H1 (cell line): ENCODE measurements at regions not wholly inside any gene's neighbourhood (a gene's known extent, or its start where the extent isn't known, plus 50 kb on each side); places are given as distances from the start of the nearest gene placed in this dataset.

Experiments used
- CTCF ChIA-PET: fragments of 300-600 bp; sonication (Branson Sonifier 250); formaldehyde crosslinking; loops from one replicate; lab custom pipeline; 2021; ENCODE audit not compliant: partially characterized antibody; lab: Charles Lee
- POLR2A ChIA-PET: fragments of 300-600 bp; sonication (Branson Sonifier 250); formaldehyde crosslinking; loops from one replicate; lab custom pipeline; 2021; ENCODE audit warnings: inconsistent platforms; ENCODE audit not compliant: partially characterized antibody; lab: Charles Lee
- DNase-seq, 2 experiments: peaks; one replicate each; pipeline versions ENCODE4 v3.0.0 to v3.0.0-alpha.2; 2010 to 2022; ENCODE audit warnings: low spot score in 2 of 2, low read depth in 1 of 2, mixed read lengths in 1 of 2
- FAIRE-seq: peaks from 2 replicates; lab custom pipeline; 2011; peaks lifted over from hg19 to GRCh38; lab: Jason Lieb, UNC
- H2AFZ ChIP-seq: 2 replicates; pipeline ENCODE4 v1.8.1; 2012; ENCODE audit warnings: low read length, inconsistent platforms
- H2AK5ac ChIP-seq: 2 replicates; pipeline ENCODE4 v1.6.1; 2013; ENCODE audit warnings: low read depth, low read length
- H2BK120ac ChIP-seq: replicated peaks from 2 replicates; pipeline ENCODE3; 2013; ENCODE audit warnings: low read depth, low read length, inconsistent platforms
- H2BK12ac ChIP-seq: 2 replicates; pipeline ENCODE4 v1.6.1; 2013; ENCODE audit warnings: low read depth, low read length
- H2BK15ac ChIP-seq: 2 replicates; pipeline ENCODE4 v1.6.1; 2013; ENCODE audit warnings: low read length
- H2BK20ac ChIP-seq: 2 replicates; pipeline ENCODE4 v1.6.1; 2013; ENCODE audit warnings: low read length
- H2BK5ac ChIP-seq: 2 replicates; pipeline ENCODE4 v1.6.1; 2013; ENCODE audit warnings: low read depth, low read length
- H3K14ac ChIP-seq: 2 replicates; pipeline ENCODE4 v1.6.1; 2013; ENCODE audit warnings: inconsistent platforms; ENCODE audit not compliant: insufficient read length
- H3K18ac ChIP-seq: 2 replicates; pipeline ENCODE4 v1.6.1; 2013; ENCODE audit warnings: low read length; ENCODE audit errors: extremely low read depth
- H3K23ac ChIP-seq: 2 replicates; pipeline ENCODE4 v1.6.1; 2013; ENCODE audit warnings: inconsistent platforms; ENCODE audit not compliant: insufficient read length
- H3K23me2 ChIP-seq: 2 replicates; pipeline ENCODE4 v1.6.1; 2013; ENCODE audit warnings: low read depth, low read length
- H3K27ac ChIP-seq: 2 replicates; pipeline ENCODE4 v1.6.1; 2011; ENCODE audit warnings: low read depth, low read length, inconsistent platforms
- H3K27me3 ChIP-seq, 4 experiments: replicated peaks in 1 of 4; 1 replicate in 1 of 4; 2 replicates in 3 of 4; pipeline versions ENCODE4 v1.6.1 to v1.8.1; 2011 to 2013; ENCODE audit warnings: low read length in 3 of 4, mild to moderate bottlenecking in 3 of 4, inconsistent platforms in 2 of 4, mixed read lengths in 2 of 4, moderate library complexity in 1 of 4; ENCODE audit not compliant: control insufficient read depth in 3 of 4, insufficient read depth in 3 of 4; ENCODE audit errors: extremely low read depth in 1 of 4
- H3K36me3 ChIP-seq, 4 experiments: 2 replicates each; pipeline versions ENCODE4 v1.6.1 to v1.8.1; 2011 to 2013; ENCODE audit warnings: mild to moderate bottlenecking in 4 of 4, low read length in 3 of 4, moderate library complexity in 2 of 4, control low read depth in 1 of 4, inconsistent platforms in 1 of 4; ENCODE audit not compliant: insufficient read depth in 4 of 4, control insufficient read depth in 2 of 4
- H3K4ac ChIP-seq: replicated peaks from 2 replicates; pipeline ENCODE3; 2013; ENCODE audit warnings: low read length, low read depth, mixed read lengths, inconsistent platforms; ENCODE audit not compliant: insufficient read length
- H3K4me1 ChIP-seq, 4 experiments: replicated peaks in 1 of 4; 1 replicate in 1 of 4; 2 replicates in 3 of 4; pipeline versions ENCODE4 v1.6.1 to v1.8.1; 2011 to 2013; ENCODE audit warnings: low read length in 3 of 4, inconsistent platforms in 2 of 4, mixed read lengths in 1 of 4; ENCODE audit not compliant: insufficient read depth in 4 of 4, control insufficient read depth in 3 of 4
- H3K4me2 ChIP-seq, 2 experiments: 2 replicates each; pipeline versions ENCODE4 v1.6.1 to v1.8.1; 2011 to 2013; ENCODE audit warnings: low read depth in 2 of 2, low read length in 2 of 2, control low read depth in 1 of 2, inconsistent platforms in 1 of 2, mild to moderate bottlenecking in 1 of 2; ENCODE audit not compliant: insufficient read depth in 1 of 2
- H3K4me3 ChIP-seq, 4 experiments: fragments of 200-600, 300-600 bp in 1 of 4; sonication (generic), shearing (Covaris generic), sonication (Bioruptor Twin) in 1 of 4; 2 replicates each; pipeline versions ENCODE4 v1.5.1 to v1.8.1; 2011 to 2016; ENCODE audit warnings: low read length in 4 of 4, low read depth in 3 of 4, control low read depth in 2 of 4, inconsistent platforms in 2 of 4, mild to moderate bottlenecking in 2 of 4, mixed read lengths in 1 of 4, moderate library complexity in 1 of 4; ENCODE audit not compliant: insufficient read depth in 2 of 4; ENCODE audit errors: extremely low read depth in 1 of 4
- H3K56ac ChIP-seq: replicated peaks from 2 replicates; pipeline ENCODE3; 2013; ENCODE audit warnings: low read depth, mild to moderate bottlenecking, mixed read lengths, low read length, inconsistent platforms; ENCODE audit not compliant: insufficient read length
- H3K79me1 ChIP-seq: 2 replicates; pipeline ENCODE4 v1.6.1; 2013; ENCODE audit warnings: low read depth, low read length, control low read depth
- H3K79me2 ChIP-seq, 2 experiments: 2 replicates each; pipeline versions ENCODE4 v1.6.1 to v1.8.1; 2012 to 2013; ENCODE audit warnings: low read length in 2 of 2, mild to moderate bottlenecking in 2 of 2, inconsistent platforms in 1 of 2; ENCODE audit not compliant: insufficient read depth in 2 of 2, control insufficient read depth in 1 of 2
- H3K9ac ChIP-seq, 4 experiments: replicated peaks in 1 of 4; 1 replicate in 1 of 4; 2 replicates in 3 of 4; pipeline versions ENCODE4 v1.6.1 to v1.8.1; 2011 to 2013; ENCODE audit warnings: low read depth in 3 of 4, low read length in 3 of 4, control low read depth in 2 of 4, mild to moderate bottlenecking in 2 of 4, moderate library complexity in 2 of 4, inconsistent platforms in 1 of 4; ENCODE audit errors: extremely low read depth in 1 of 4
- H3K9me3 ChIP-seq, 2 experiments: 2 replicates each; pipeline versions ENCODE4 v1.6.1 to v1.8.1; 2012 to 2013; ENCODE audit warnings: mild to moderate bottlenecking in 2 of 2, moderate library complexity in 2 of 2, control low read depth in 1 of 2, inconsistent platforms in 1 of 2, low read depth in 1 of 2, low read length in 1 of 2, mixed read lengths in 1 of 2; ENCODE audit not compliant: insufficient read depth in 2 of 2
- H4K20me1 ChIP-seq, 2 experiments: replicated peaks in 1 of 2; 2 replicates each; pipeline versions ENCODE3 to v1.8.1; 2011 to 2013; ENCODE audit warnings: inconsistent platforms in 2 of 2, low read length in 2 of 2, mild to moderate bottlenecking in 1 of 2; ENCODE audit not compliant: insufficient read depth in 2 of 2, control insufficient read depth in 1 of 2
- H4K5ac ChIP-seq: 2 replicates; pipeline ENCODE4 v1.6.1; 2013; ENCODE audit warnings: low read length, low read depth, mixed read lengths, inconsistent platforms; ENCODE audit not compliant: insufficient read length
- H4K8ac ChIP-seq: 2 replicates; pipeline ENCODE4 v1.8.0; 2013; ENCODE audit warnings: mild to moderate bottlenecking, moderate library complexity, low read length, inconsistent platforms; ENCODE audit not compliant: insufficient read depth; ENCODE audit errors: extremely low read depth
- H4K91ac ChIP-seq: replicated peaks from 2 replicates; pipeline ENCODE3; 2013; ENCODE audit warnings: low read length, mixed read lengths, inconsistent platforms; ENCODE audit not compliant: insufficient read length
- CBX5 ChIP-seq: fragments of 300-800, 300-1000 bp; sonication (generic); IDR thresholded peaks from 2 replicates; pipeline ENCODE4 v1.7.1; 2016; ENCODE audit warnings: antibody characterized with exemption, low read length, low read depth
- CHD1 ChIP-seq: IDR thresholded peaks from 2 replicates; pipeline ENCODE4 v1.6.1; 2012; ENCODE audit warnings: low read depth, low read length, improper control_type of control experiment
- EGR1 ChIP-seq: IDR thresholded peaks from 2 replicates; pipeline ENCODE4 v1.6.1; 2011; ENCODE audit warnings: low read depth, low read length, borderline replicate concordance
- EP300 ChIP-seq, 2 experiments: IDR thresholded peaks; 1 replicate in 1 of 2; 2 replicates in 1 of 2; pipeline ENCODE4 v1.6.1; 2011 to 2012; ENCODE audit warnings: low read depth in 2 of 2, low read length in 2 of 2, mild to moderate bottlenecking in 2 of 2, borderline replicate concordance in 1 of 2, inconsistent platforms in 1 of 2, moderate library complexity in 1 of 2
- EZH2 ChIP-seq: fragments of 200-600 bp; sonication (generic); IDR thresholded peaks from 2 replicates; pipeline ENCODE4 v1.7.1; 2012; ENCODE audit warnings: low read depth, mild to moderate bottlenecking, moderate library complexity, low read length, inconsistent platforms; ENCODE audit not compliant: severe bottlenecking
- HDAC6 ChIP-seq: IDR thresholded peaks from one replicate; pipeline ENCODE4 v1.7.1; 2012; ENCODE audit warnings: low read depth, mild to moderate bottlenecking, inconsistent platforms, low read length, moderate library complexity
- RBBP5 ChIP-seq: IDR thresholded peaks from 2 replicates; pipeline ENCODE4 v1.7.1; 2012; ENCODE audit warnings: low read depth, mild to moderate bottlenecking, inconsistent platforms, low read length, moderate library complexity, borderline replicate concordance
- SP1 ChIP-seq: IDR thresholded peaks from 2 replicates; pipeline ENCODE4 v1.6.1; 2011; ENCODE audit warnings: low read depth, low read length
- TCF12 ChIP-seq: IDR thresholded peaks from 2 replicates; pipeline ENCODE4 v1.6.1; 2011; ENCODE audit warnings: low read depth, mild to moderate bottlenecking, low read length
- WGBS, 2 experiments: shearing (Covaris generic) in 1 of 2; methylation state at CpG; one replicate each; pipeline versions ENCODE4 v1.1.6 to v1.1.7; 2013 to 2015; ENCODE audit warnings: low lambda C conversion rate in 2 of 2, mixed read lengths in 2 of 2, inconsistent platforms in 1 of 2, low coverage in 1 of 2, missing lambda C conversion rate in 1 of 2; ENCODE audit not compliant: insufficient replicate concordance in 2 of 2, insufficient coverage in 1 of 2, insufficient read length in 1 of 2; ENCODE audit errors: extremely low coverage in 1 of 2, missing lambda C conversion rate in 1 of 2; 5-methylcytosine and 5-hydroxymethylcytosine counted together
- TF ChIP-seq, protein P1 (sequence below), 3 experiments: IDR thresholded peaks; 1 replicate in 2 of 3; 2 replicates in 1 of 3; pipeline versions ENCODE4 v1.5.1 to v1.6.1; 2011; ENCODE audit warnings: low read length in 3 of 3, mild to moderate bottlenecking in 3 of 3, inconsistent platforms in 2 of 3, low read depth in 1 of 3, moderate library complexity in 1 of 3; ENCODE audit not compliant: insufficient read depth in 1 of 3; ENCODE audit errors: control extremely low read depth in 1 of 3
- TF ChIP-seq, protein P2 (sequence below): IDR thresholded peaks from 2 replicates; pipeline ENCODE4 v1.6.1; 2012; ENCODE audit warnings: inconsistent platforms

DNA sequence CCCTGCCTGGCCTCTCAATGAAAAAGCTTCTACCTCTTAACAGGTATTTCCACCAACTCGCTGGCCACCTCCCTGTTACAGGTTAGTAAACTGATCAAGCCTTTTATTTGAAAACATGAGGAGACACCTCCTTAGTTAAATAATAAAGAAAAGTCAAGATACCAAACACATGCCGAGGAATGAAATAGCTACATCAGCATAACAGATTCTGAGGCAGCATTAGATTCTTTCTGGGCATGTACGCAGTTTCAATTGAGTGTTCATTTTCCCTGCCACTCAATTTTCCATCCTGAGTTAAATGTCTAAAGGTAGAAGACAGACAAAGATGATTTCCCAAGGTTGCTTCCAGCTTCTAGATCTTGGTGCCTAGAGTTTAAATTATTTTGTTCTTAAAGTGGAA lies 250.5 kb upstream of the LRTM1 start:
- Histone ChIP-seq H3K56ac (no peak overlapping the region), H3K4ac (no peak overlapping the region), H3K4me3 (no peak overlapping the region), H3K18ac (no peak overlapping the region), H3K4me1 (peaks cover 0 to 3% (median 0%) of the 10 kb centered on the region in 4 experiments; a peak in 1 of 7 replicates), H3K27ac (no peak overlapping the region), H2BK120ac (no peak overlapping the region), H3K36me3 (no peaks in the 10 kb centered on the region), H4K91ac (no peak overlapping the region), H4K8ac (no peak overlapping the region), H2BK15ac (no peak overlapping the region), H3K14ac (no peak overlapping the region), H3K27me3 (peaks cover 0 to 1% (median 0%) of the 10 kb centered on the region in 4 experiments; a peak in 1 of 7 replicates), H2BK5ac (no peak overlapping the region), H4K20me1 (no peaks in the 10 kb centered on the region), H3K23me2 (no peaks in the 10 kb centered on the region), H3K9me3 (no peaks in the 10 kb centered on the region), H3K79me2 (no peaks in the 10 kb centered on the region), H3K9ac (no peak overlapping the region), H3K23ac (no peak overlapping the region), H2BK20ac (0 out of 2 replicates have a peak overlapping the region, but pooled peaks have one; percentile 37), H2BK12ac (no peak overlapping the region), H3K79me1 (no peaks in the 10 kb centered on the region), H3K4me2 (no peak overlapping the region), H2AK5ac (no peak overlapping the region), H4K5ac (no peak overlapping the region), H2AFZ (peak overlapping the region; percentile 95; the same call in 1 of the 2 replicates)
- 87% methylated on average over 3 of the region's 3 CpGs; no CpG with 5 or more reads in 1 of the 2 experiments for WGBS, 2 experiments
- no peak for DNase-seq
- no peak for FAIRE-seq
- ChIA-PET CTCF (interaction anchor here (0.8 to 1.3 kb wide), 4 partner anchors 9 to 228 kb away, joined by 3 to 4 read pairs (median 3); no protein-coding TSS in a partner anchor), POLR2A (no interaction called here)
- TF ChIP-seq, protein P1, sequence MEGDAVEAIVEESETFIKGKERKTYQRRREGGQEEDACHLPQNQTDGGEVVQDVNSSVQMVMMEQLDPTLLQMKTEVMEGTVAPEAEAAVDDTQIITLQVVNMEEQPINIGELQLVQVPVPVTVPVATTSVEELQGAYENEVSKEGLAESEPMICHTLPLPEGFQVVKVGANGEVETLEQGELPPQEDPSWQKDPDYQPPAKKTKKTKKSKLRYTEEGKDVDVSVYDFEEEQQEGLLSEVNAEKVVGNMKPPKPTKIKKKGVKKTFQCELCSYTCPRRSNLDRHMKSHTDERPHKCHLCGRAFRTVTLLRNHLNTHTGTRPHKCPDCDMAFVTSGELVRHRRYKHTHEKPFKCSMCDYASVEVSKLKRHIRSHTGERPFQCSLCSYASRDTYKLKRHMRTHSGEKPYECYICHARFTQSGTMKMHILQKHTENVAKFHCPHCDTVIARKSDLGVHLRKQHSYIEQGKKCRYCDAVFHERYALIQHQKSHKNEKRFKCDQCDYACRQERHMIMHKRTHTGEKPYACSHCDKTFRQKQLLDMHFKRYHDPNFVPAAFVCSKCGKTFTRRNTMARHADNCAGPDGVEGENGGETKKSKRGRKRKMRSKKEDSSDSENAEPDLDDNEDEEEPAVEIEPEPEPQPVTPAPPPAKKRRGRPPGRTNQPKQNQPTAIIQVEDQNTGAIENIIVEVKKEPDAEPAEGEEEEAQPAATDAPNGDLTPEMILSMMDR (IDR thresholded peaks at IDR 0.05; ENCODE audit: control extremely low read depth in 1 of 3, insufficient read depth in 1 of 3, low read depth in 1 of 3, low read length in 3 of 3), result no peak
- TF ChIP-seq EZH2, result no peak
- TF ChIP-seq SP1, result no peak
- TF ChIP-seq HDAC6, result no peak
- no peak for TF ChIP-seq EP300 (IDR thresholded peaks at IDR 0.05; ENCODE audit: borderline replicate concordance in 1 of 2, low read depth in 2 of 2, low read length in 2 of 2)
- no peak for TF ChIP-seq RBBP5
- TF ChIP-seq CBX5, result no peak
- TF ChIP-seq, protein P2, sequence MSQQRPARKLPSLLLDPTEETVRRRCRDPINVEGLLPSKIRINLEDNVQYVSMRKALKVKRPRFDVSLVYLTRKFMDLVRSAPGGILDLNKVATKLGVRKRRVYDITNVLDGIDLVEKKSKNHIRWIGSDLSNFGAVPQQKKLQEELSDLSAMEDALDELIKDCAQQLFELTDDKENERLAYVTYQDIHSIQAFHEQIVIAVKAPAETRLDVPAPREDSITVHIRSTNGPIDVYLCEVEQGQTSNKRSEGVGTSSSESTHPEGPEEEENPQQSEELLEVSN, result no peak
- no peak for TF ChIP-seq TCF12
- no peak for TF ChIP-seq CHD1
- no peak for TF ChIP-seq EGR1
